ENCODE measurements at regions not wholly inside any gene's neighbourhood (a gene's known extent, or its start where the extent isn't known, plus 50 kb on each side); places are given as distances from the start of the nearest gene placed in this dataset.

- Mint-ChIP-seq H3K4me3 (ENCODE audit: unreplicated experiment) (no peak overlapping the region), H3K27ac (ENCODE audit: unreplicated experiment) (no peak overlapping the region), H3K36me3 (ENCODE audit: unreplicated experiment) (no peaks in the 10 kb centered on the region), H3K9me3 (ENCODE audit: unreplicated experiment) (no peaks in the 10 kb centered on the region), H3K4me1 (ENCODE audit: low read depth, unreplicated experiment) (peaks cover 19% of the 10 kb centered on the region), H3K27me3 (ENCODE audit: unreplicated experiment) (peaks cover 2% of the 10 kb centered on the region)
- DNase-seq: no peak
- no peak for TF ChIP-seq CTCF (IDR thresholded peaks at IDR 0.05; ENCODE audit: partially characterized antibody, unreplicated experiment)
Measured at GRCh38 chr4:189834616-189835015, 106.1 kb upstream of the FRG1 start.

- Mint-ChIP-seq H3K4me1 (ENCODE audit: low read depth, unreplicated experiment) (peaks cover 15% of the 10 kb centered on the region), H3K9me3 (ENCODE audit: unreplicated experiment) (no peaks in the 10 kb centered on the region), H3K27ac (ENCODE audit: unreplicated experiment) (no peak overlapping the region), H3K4me3 (ENCODE audit: unreplicated experiment) (no peak overlapping the region), H3K36me3 (ENCODE audit: unreplicated experiment) (no peaks in the 10 kb centered on the region), H3K27me3 (ENCODE audit: unreplicated experiment) (peaks cover 2% of the 10 kb centered on the region)
- DNase-seq: no peak
- TF ChIP-seq CTCF (IDR thresholded peaks at IDR 0.05; ENCODE audit: partially characterized antibody, unreplicated experiment): no peak
Measured at GRCh38 chr4:189835505-189835904, 105.2 kb upstream of the FRG1 start.

- Mint-ChIP-seq H3K27ac (ENCODE audit: unreplicated experiment) (no peak overlapping the region), H3K4me3 (ENCODE audit: unreplicated experiment) (no peak overlapping the region), H3K27me3 (ENCODE audit: unreplicated experiment) (peaks cover 2% of the 10 kb centered on the region), H3K4me1 (ENCODE audit: low read depth, unreplicated experiment) (peaks cover 6% of the 10 kb centered on the region), H3K36me3 (ENCODE audit: unreplicated experiment) (no peaks in the 10 kb centered on the region), H3K9me3 (ENCODE audit: unreplicated experiment) (no peaks in the 10 kb centered on the region)
- DNase-seq: no peak
- TF ChIP-seq CTCF (IDR thresholded peaks at IDR 0.05; ENCODE audit: partially characterized antibody, unreplicated experiment): no peak
Measured at GRCh38 chr4:189837471-189837870, 103.2 kb upstream of the FRG1 start.

GRCh38 chr4:189838821-189839497 is 101.7 kb upstream of the FRG1 start:
- no peak for DNase-seq
- TF ChIP-seq CTCF (IDR thresholded peaks at IDR 0.05; ENCODE audit: partially characterized antibody, unreplicated experiment): no peak
- Mint-ChIP-seq H3K4me1 (ENCODE audit: low read depth, unreplicated experiment) (no peaks in the 10 kb centered on the region), H3K36me3 (ENCODE audit: unreplicated experiment) (no peaks in the 10 kb centered on the region), H3K9me3 (ENCODE audit: unreplicated experiment) (no peaks in the 10 kb centered on the region), H3K4me3 (ENCODE audit: unreplicated experiment) (no peak overlapping the region), H3K27me3 (ENCODE audit: unreplicated experiment) (peaks cover 7% of the 10 kb centered on the region), H3K27ac (ENCODE audit: unreplicated experiment) (no peak overlapping the region)

GRCh38 chr4:189840356-189840755 is 100.3 kb upstream of the FRG1 start:
- Mint-ChIP-seq H3K9me3 (ENCODE audit: unreplicated experiment) (no peaks in the 10 kb centered on the region), H3K36me3 (ENCODE audit: unreplicated experiment) (no peaks in the 10 kb centered on the region), H3K4me1 (ENCODE audit: low read depth, unreplicated experiment) (no peaks in the 10 kb centered on the region), H3K4me3 (ENCODE audit: unreplicated experiment) (no peak overlapping the region), H3K27me3 (ENCODE audit: unreplicated experiment) (peaks cover 4% of the 10 kb centered on the region), H3K27ac (ENCODE audit: unreplicated experiment) (no peak overlapping the region)
- no peak for TF ChIP-seq CTCF (IDR thresholded peaks at IDR 0.05; ENCODE audit: partially characterized antibody, unreplicated experiment)
- DNase-seq: no peak

All from glutamatergic neuron (in vitro differentiated cells).